ENCODE measurements at regions not wholly inside any gene's neighbourhood (a gene's known extent, or its start where the extent isn't known, plus 50 kb on each side); places are given as distances from the start of the nearest gene placed in this dataset.

GRCh38 chr16:58913456-58913855, 179.3 kb upstream of the GOT2 start:
- no peak for DNase-seq
- TF ChIP-seq, protein P1, sequence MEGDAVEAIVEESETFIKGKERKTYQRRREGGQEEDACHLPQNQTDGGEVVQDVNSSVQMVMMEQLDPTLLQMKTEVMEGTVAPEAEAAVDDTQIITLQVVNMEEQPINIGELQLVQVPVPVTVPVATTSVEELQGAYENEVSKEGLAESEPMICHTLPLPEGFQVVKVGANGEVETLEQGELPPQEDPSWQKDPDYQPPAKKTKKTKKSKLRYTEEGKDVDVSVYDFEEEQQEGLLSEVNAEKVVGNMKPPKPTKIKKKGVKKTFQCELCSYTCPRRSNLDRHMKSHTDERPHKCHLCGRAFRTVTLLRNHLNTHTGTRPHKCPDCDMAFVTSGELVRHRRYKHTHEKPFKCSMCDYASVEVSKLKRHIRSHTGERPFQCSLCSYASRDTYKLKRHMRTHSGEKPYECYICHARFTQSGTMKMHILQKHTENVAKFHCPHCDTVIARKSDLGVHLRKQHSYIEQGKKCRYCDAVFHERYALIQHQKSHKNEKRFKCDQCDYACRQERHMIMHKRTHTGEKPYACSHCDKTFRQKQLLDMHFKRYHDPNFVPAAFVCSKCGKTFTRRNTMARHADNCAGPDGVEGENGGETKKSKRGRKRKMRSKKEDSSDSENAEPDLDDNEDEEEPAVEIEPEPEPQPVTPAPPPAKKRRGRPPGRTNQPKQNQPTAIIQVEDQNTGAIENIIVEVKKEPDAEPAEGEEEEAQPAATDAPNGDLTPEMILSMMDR (IDR thresholded peaks at IDR 0.05) = no peak
- Mint-ChIP-seq H3K27ac (no peak overlapping the region), H3K36me3 (ENCODE audit: low read depth) (no peaks in the 10 kb centered on the region), H3K27me3 (ENCODE audit: insufficient read depth) (peaks cover 1% of the 10 kb centered on the region; the same call in 1 of the 2 replicates), H3K4me3 (no peak overlapping the region), H3K4me1 (ENCODE audit: low read depth) (no peaks in the 10 kb centered on the region), H3K9me3 (peaks cover 29% of the 10 kb centered on the region; the same call in 1 of the 2 replicates)

DNA sequence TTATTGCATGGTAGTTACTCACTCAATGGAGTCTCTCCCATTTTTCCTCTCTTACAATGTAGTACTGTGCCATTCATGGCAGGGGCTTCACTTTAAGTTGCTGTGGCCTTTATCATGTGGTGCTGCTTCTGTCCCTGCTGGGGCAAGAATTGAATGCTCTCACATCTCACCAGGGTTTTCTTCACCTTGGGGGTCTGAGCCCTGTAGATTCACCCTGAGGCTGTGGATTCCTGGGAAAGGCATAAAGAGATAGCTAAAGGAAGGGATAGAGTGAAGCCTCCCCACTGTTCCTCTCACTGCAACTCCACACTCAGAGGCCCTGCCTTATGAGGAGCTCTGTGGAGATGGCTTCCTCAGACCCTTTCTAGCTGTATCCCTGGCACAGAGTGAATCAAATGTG, 178.5 kb upstream of the GOT2 start:
- Mint-ChIP-seq H3K27me3 (ENCODE audit: insufficient read depth) (peaks cover 1% of the 10 kb centered on the region; the same call in 1 of the 2 replicates), H3K4me3 (no peak overlapping the region), H3K27ac (no peak overlapping the region), H3K4me1 (ENCODE audit: low read depth) (no peaks in the 10 kb centered on the region), H3K36me3 (ENCODE audit: low read depth) (no peaks in the 10 kb centered on the region), H3K9me3 (peaks cover 28% of the 10 kb centered on the region; the same call in 1 of the 2 replicates)
- no peak for DNase-seq
- TF ChIP-seq, protein P1 (IDR thresholded peaks at IDR 0.05) = no peak

DNA sequence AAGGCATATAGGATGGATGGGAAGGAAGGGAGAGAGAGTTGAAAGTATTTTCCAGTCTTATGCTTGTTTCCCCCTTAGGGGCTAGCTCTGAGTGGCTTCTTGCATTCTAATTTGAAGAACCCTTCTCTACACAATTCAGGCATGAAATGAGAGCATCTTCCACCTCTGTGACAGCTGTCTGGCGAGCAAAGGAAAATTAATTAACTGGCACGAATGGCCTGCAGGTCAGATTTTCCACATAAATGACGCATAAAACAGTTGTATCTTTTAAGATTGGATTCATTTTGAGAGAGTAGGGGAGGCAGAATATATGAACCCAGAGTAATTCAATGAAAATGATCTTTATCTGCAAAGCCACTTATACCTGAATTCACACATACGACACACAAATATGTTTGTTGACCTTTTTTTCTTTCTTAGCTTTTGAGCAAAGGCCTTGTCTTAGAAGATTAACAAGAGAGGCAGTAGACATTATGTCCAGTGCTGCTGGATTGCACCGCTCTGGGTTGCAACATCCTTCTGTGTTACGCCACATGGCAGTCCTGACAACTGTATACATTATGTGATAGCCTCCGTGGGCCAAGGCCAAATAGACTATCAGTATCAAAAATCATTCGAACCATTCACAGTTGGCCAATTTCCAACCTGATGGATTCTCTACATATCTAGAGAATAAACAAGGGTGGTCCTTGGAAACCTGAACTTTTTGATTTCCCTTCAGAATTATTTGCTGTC, 173.0 kb upstream of the GOT2 start:
- H3K27ac Mint-ChIP-seq = no peak overlapping the region
- TF ChIP-seq, protein P1 (IDR thresholded peaks at IDR 0.05) = no peak
- no peaks in the 10 kb centered on the region for H3K4me1 Mint-ChIP-seq (ENCODE audit: low read depth)
- DNase-seq = no peak
- no peak overlapping the region for H3K4me3 Mint-ChIP-seq
- H3K36me3 Mint-ChIP-seq (ENCODE audit: low read depth) = no peaks in the 10 kb centered on the region
- peaks cover 2% of the 10 kb centered on the region; the same call in 1 of the 2 replicates for H3K27me3 Mint-ChIP-seq (ENCODE audit: insufficient read depth)
- H3K9me3 Mint-ChIP-seq = peaks cover 8% of the 10 kb centered on the region; the same call in 1 of the 2 replicates

GRCh38 chr16:58904291-58904690, 170.2 kb upstream of the GOT2 start:
- TF ChIP-seq, protein P1 (IDR thresholded peaks at IDR 0.05) = no peak
- Mint-ChIP-seq H3K9me3 (peaks cover 11% of the 10 kb centered on the region; the same call in 1 of the 2 replicates), H3K27me3 (ENCODE audit: insufficient read depth) (peaks cover 2% of the 10 kb centered on the region; the same call in 1 of the 2 replicates), H3K4me3 (no peak overlapping the region), H3K27ac (no peak overlapping the region), H3K4me1 (ENCODE audit: low read depth) (no peaks in the 10 kb centered on the region), H3K36me3 (ENCODE audit: low read depth) (no peaks in the 10 kb centered on the region; the same call in 1 of the 2 replicates)
- no peak for DNase-seq

DNA sequence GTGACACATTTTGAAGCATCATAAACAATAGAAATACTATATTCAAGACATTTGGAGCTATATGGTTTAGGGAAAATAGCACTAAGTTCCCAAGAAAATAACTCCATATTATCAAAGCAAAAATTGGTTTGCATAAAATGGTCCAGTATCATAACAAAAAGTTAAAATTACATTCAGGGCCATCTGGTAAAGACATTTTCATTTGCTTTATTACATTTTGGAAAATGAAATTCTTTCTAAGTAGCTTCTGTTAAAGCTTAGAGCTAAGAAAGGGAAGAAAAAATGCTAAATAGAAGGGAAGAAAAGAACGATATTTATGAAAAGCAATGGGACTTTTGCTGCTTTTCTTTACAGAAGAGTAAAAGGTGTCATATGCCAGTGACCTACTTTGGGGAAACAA, 155.4 kb upstream of the GOT2 start:
- DNase-seq = no peak
- H3K36me3 Mint-ChIP-seq (ENCODE audit: low read depth) = no peaks in the 10 kb centered on the region
- no peak overlapping the region for H3K4me3 Mint-ChIP-seq
- TF ChIP-seq, protein P1 (IDR thresholded peaks at IDR 0.05) = no peak
- no peaks in the 10 kb centered on the region for H3K4me1 Mint-ChIP-seq (ENCODE audit: low read depth)
- H3K27me3 Mint-ChIP-seq (ENCODE audit: insufficient read depth) = peaks cover 3% of the 10 kb centered on the region
- peaks cover 17% of the 10 kb centered on the region for H3K9me3 Mint-ChIP-seq
- no peak overlapping the region for H3K27ac Mint-ChIP-seq
